GM21526 (cell line): ENCODE measurements at regions not wholly inside any gene's neighbourhood (a gene's known extent, or its start where the extent isn't known, plus 50 kb on each side); places are given as distances from the start of the nearest gene placed in this dataset.

Source experiments
- ATAC-seq: cut with Tn5 transposase; IDR thresholded peaks from one replicate; pipeline ENCODE4 v1.9.1; 2021; ENCODE audit warnings: moderate library complexity; ENCODE audit not compliant: unreplicated experiment, low FRiP score

- no peak for ATAC-seq
Observed at GRCh38 chr6:8223678-8224077, 121.3 kb upstream of the EEF1E1 start.

GRCh38 chr6:8219352-8219943 is 117.1 kb upstream of the EEF1E1 start:
- peak; percentile 80 for ATAC-seq

GRCh38 chr6:8218861-8219260 is 116.5 kb upstream of the EEF1E1 start:
- ATAC-seq, result no peak

GRCh38 chr6:8215631-8216030 is 113.3 kb upstream of the EEF1E1 start:
- ATAC-seq, result no peak

GRCh38 chr6:8213995-8214394 is 111.6 kb upstream of the EEF1E1 start:
- ATAC-seq, result no peak

- no peak for ATAC-seq
Observed at GRCh38 chr6:8212720-8213434, 110.5 kb upstream of the EEF1E1 start.

GRCh38 chr6:8207869-8208191 is 105.5 kb upstream of the EEF1E1 start:
- ATAC-seq, result no peak

GRCh38 chr6:8207191-8207868 is 105.0 kb upstream of the EEF1E1 start:
- ATAC-seq, result no peak

GRCh38 chr6:8203337-8203736 is 101.0 kb upstream of the EEF1E1 start:
- ATAC-seq, result no peak

GRCh38 chr6:8201679-8202078 is 99.3 kb upstream of the EEF1E1 start:
- no peak for ATAC-seq

GRCh38 chr6:8200255-8200654 is 97.9 kb upstream of the EEF1E1 start:
- no peak for ATAC-seq

- no peak for ATAC-seq
Observed at GRCh38 chr6:8195714-8196102, 93.4 kb upstream of the EEF1E1 start.

- no peak for ATAC-seq
Observed at GRCh38 chr6:8195040-8195713, 92.8 kb upstream of the EEF1E1 start.

GRCh38 chr6:8194490-8194889 is 92.1 kb upstream of the EEF1E1 start:
- ATAC-seq, result no peak

- ATAC-seq, result no peak
Observed at GRCh38 chr6:8193541-8193940, 91.2 kb upstream of the EEF1E1 start.

GRCh38 chr6:8192597-8192996 is 90.2 kb upstream of the EEF1E1 start:
- no peak for ATAC-seq

GRCh38 chr6:8192067-8192466 is 89.7 kb upstream of the EEF1E1 start:
- no peak for ATAC-seq

- ATAC-seq, result no peak
Observed at GRCh38 chr6:8191629-8192028, 89.3 kb upstream of the EEF1E1 start.

GRCh38 chr6:8187209-8187608 is 84.9 kb upstream of the EEF1E1 start:
- no peak for ATAC-seq

- ATAC-seq, result no peak
Observed at GRCh38 chr6:8182902-8183665, 80.7 kb upstream of the EEF1E1 start.
